IMR-90 (cell line): ENCODE measurements at regions not wholly inside any gene's neighbourhood (a gene's known extent, or its start where the extent isn't known, plus 50 kb on each side); places are given as distances from the start of the nearest gene placed in this dataset.

Experiments
- ATAC-seq: fragments of 200-7000 bp; cut with Tn5 transposase; 2 replicates; pipeline ENCODE4 v1.9.1; 2020; ENCODE audit warnings: low read depth, mild to moderate bottlenecking, moderate library complexity
- BruUV-seq: library from RNA; stranded (reverse); fragments of 400-500 nt; replicated peaks from 2 replicates; lab custom pipeline; 2021; lab: Mats Ljungman, UMichigan
- CTCF ChIA-PET: fragments of 300-600 bp; formaldehyde crosslinking; extraction: SDS; loops from one replicate; lab custom pipeline; 2021; ENCODE audit warnings: antibody characterized with exemption; lab: Yijun Ruan, JAX
- POLR2A ChIA-PET: fragments of 300-600 bp; sonication (Branson Sonifier 250); formaldehyde crosslinking; loops from one replicate; lab custom pipeline; 2022; ENCODE audit warnings: antibody characterized with exemption; ENCODE audit not compliant: unreplicated experiment; lab: Charles Lee
- DNase-seq: peaks from one replicate; pipeline ENCODE4 v3.0.0; 2013
- H2AFZ ChIP-seq: replicated peaks from 2 replicates; pipeline ENCODE3; 2013; ENCODE audit warnings: low read length, mild to moderate bottlenecking; ENCODE audit not compliant: poor library complexity
- H2AK5ac ChIP-seq: 2 replicates; pipeline ENCODE4 v1.6.1; 2013; ENCODE audit warnings: low read depth, low read length, inconsistent platforms
- H2AK9ac ChIP-seq: replicated peaks from 2 replicates; pipeline ENCODE3; 2013; ENCODE audit warnings: mild to moderate bottlenecking, low read depth, low read length, moderate library complexity; ENCODE audit not compliant: poor library complexity
- H2BK120ac ChIP-seq: 2 replicates; pipeline ENCODE4 v1.6.1; 2013; ENCODE audit warnings: low read depth, low read length, inconsistent platforms
- H2BK15ac ChIP-seq: 3 replicates; pipeline ENCODE4 v1.6.1; 2013; ENCODE audit warnings: low read depth, low read length, inconsistent platforms
- H2BK20ac ChIP-seq: 2 replicates; pipeline ENCODE4 v1.6.1; 2013; ENCODE audit warnings: low read depth, mild to moderate bottlenecking, inconsistent platforms, low read length, moderate library complexity
- H2BK5ac ChIP-seq: 2 replicates; pipeline ENCODE4 v1.6.1; 2013; ENCODE audit warnings: mild to moderate bottlenecking, low read depth, low read length, inconsistent platforms; ENCODE audit not compliant: poor library complexity, severe bottlenecking
- H3K14ac ChIP-seq: replicated peaks from 2 replicates; pipeline ENCODE4 v1.6.1; 2013; ENCODE audit warnings: low read depth, low read length, inconsistent platforms
- H3K18ac ChIP-seq: 2 replicates; pipeline ENCODE4 v1.6.1; 2013; ENCODE audit warnings: low read depth, low read length, control low read depth
- H3K23ac ChIP-seq: 2 replicates; pipeline ENCODE4 v1.6.1; 2013; ENCODE audit warnings: low read depth, low read length, inconsistent platforms
- H3K27ac ChIP-seq: 2 replicates; pipeline ENCODE4 v1.5.1; 2013; ENCODE audit warnings: mild to moderate bottlenecking, control low read depth, low read length; ENCODE audit not compliant: insufficient read depth
- H3K27me3 ChIP-seq: 2 replicates; pipeline ENCODE4 v1.6.1; 2013; ENCODE audit warnings: low read length; ENCODE audit not compliant: control insufficient read depth, insufficient read depth
- H3K36me3 ChIP-seq: 2 replicates; pipeline ENCODE4 v1.6.1; 2013; ENCODE audit warnings: low read length, mixed read lengths; ENCODE audit not compliant: control insufficient read depth, insufficient read depth
- H3K4ac ChIP-seq: 2 replicates; pipeline ENCODE4 v1.6.1; 2013; ENCODE audit warnings: low read depth, low read length, inconsistent platforms
- H3K4me1 ChIP-seq: 2 replicates; pipeline ENCODE4 v1.6.1; 2013; ENCODE audit warnings: low read length, mixed read lengths; ENCODE audit not compliant: control insufficient read depth, insufficient read depth
- H3K4me2 ChIP-seq: 2 replicates; pipeline ENCODE4 v1.6.1; 2013; ENCODE audit warnings: low read depth, mild to moderate bottlenecking, control low read depth, low read length, moderate library complexity
- H3K4me3 ChIP-seq: 2 replicates; pipeline ENCODE4 v1.5.1; 2013; ENCODE audit warnings: low read depth, mild to moderate bottlenecking, control low read depth, low read length, moderate library complexity; ENCODE audit not compliant: insufficient read depth
- H3K56ac ChIP-seq: 2 replicates; pipeline ENCODE4 v1.6.1; 2013; ENCODE audit warnings: low read length, inconsistent platforms; ENCODE audit not compliant: insufficient read depth; ENCODE audit errors: extremely low read depth
- H3K79me1 ChIP-seq, 2 experiments: 2 replicates each; pipeline ENCODE4 v1.6.1; 2013; ENCODE audit warnings: low read length in 2 of 2, inconsistent platforms in 1 of 2, low read depth in 1 of 2
- H3K9ac ChIP-seq: 2 replicates; pipeline ENCODE4 v1.6.1; 2013; ENCODE audit warnings: low read depth, low read length, control low read depth
- H3K9me1 ChIP-seq: 2 replicates; pipeline ENCODE4 v1.6.1; 2013; ENCODE audit warnings: low read length, inconsistent platforms; ENCODE audit not compliant: insufficient read depth
- H3K9me3 ChIP-seq: 2 replicates; pipeline ENCODE4 v1.6.1; 2013; ENCODE audit warnings: low read length; ENCODE audit not compliant: control insufficient read depth, insufficient read depth
- H4K20me1 ChIP-seq: 2 replicates; pipeline ENCODE4 v1.6.1; 2013; ENCODE audit warnings: low read length, inconsistent platforms; ENCODE audit not compliant: insufficient read depth
- H4K5ac ChIP-seq: 2 replicates; pipeline ENCODE4 v1.6.1; 2013; ENCODE audit warnings: mild to moderate bottlenecking, low read depth, low read length, control low read depth
- H4K8ac ChIP-seq, 2 experiments: 2 replicates each; pipeline ENCODE4 v1.6.1; 2013; ENCODE audit warnings: low read depth in 2 of 2, low read length in 2 of 2, control low read depth in 1 of 2, inconsistent platforms in 1 of 2
- H4K91ac ChIP-seq: 2 replicates; pipeline ENCODE4 v1.6.1; 2013; ENCODE audit warnings: low read depth, low read length, inconsistent platforms; ENCODE audit not compliant: insufficient read depth
- ELK1 ChIP-seq: fragments of 150-350 bp; IDR thresholded peaks from 2 replicates; pipeline ENCODE4 v1.6.1; 2016; ENCODE audit warnings: low read depth, mild to moderate bottlenecking, low read length, moderate library complexity, borderline replicate concordance
- MAFK ChIP-seq: IDR thresholded peaks from 2 replicates; pipeline ENCODE4 v1.6.1; 2012; ENCODE audit warnings: low read depth, low read length, improper control_type of control experiment
- MXI1 ChIP-seq: IDR thresholded peaks from 2 replicates; pipeline ENCODE4 v1.6.1; 2012; ENCODE audit warnings: low read depth, mild to moderate bottlenecking, low read length, moderate library complexity, borderline replicate concordance
- RFX5 ChIP-seq: IDR thresholded peaks from 2 replicates; pipeline ENCODE4 v1.8.0; 2012; ENCODE audit warnings: low read depth, mild to moderate bottlenecking, low read length, moderate library complexity
- USF2 ChIP-seq: fragments of 150-350 bp; IDR thresholded peaks from 2 replicates; pipeline ENCODE4 v1.6.1; 2017; ENCODE audit warnings: mild to moderate bottlenecking, antibody characterized with exemption, low read length, low read depth
- WGBS, 2 experiments: methylation state at CpG; one replicate each; pipeline versions ENCODE4 v1.1.5 to v1.1.7; 2013; ENCODE audit warnings: missing lambda C conversion rate in 2 of 2; ENCODE audit not compliant: insufficient read length in 1 of 2; ENCODE audit errors: extremely low coverage in 2 of 2; 5-methylcytosine and 5-hydroxymethylcytosine counted together
- dilution Hi-C: fragments of 300-500 bp; cut with HindIII; formaldehyde crosslinking; loops from one replicate; pipeline ENCODE4 v1.14.3; 2018; ENCODE audit warnings: low sequenced_read_pairs; ENCODE audit not compliant: unreplicated experiment
- in situ Hi-C: fragments of 300-500 bp; cut with MboI; formaldehyde crosslinking; loops from 3 replicates; pipeline ENCODE4 v1.14.3; 2019; ENCODE audit warnings: low sequenced_read_pairs, inconsistent platforms, mixed read lengths
- intact Hi-C: fragments of 100-400 bp; cut with micrococcal nuclease; formaldehyde crosslinking; loops from 2 replicates; pipeline ENCODE4 v1.10.0; 2022

DNA sequence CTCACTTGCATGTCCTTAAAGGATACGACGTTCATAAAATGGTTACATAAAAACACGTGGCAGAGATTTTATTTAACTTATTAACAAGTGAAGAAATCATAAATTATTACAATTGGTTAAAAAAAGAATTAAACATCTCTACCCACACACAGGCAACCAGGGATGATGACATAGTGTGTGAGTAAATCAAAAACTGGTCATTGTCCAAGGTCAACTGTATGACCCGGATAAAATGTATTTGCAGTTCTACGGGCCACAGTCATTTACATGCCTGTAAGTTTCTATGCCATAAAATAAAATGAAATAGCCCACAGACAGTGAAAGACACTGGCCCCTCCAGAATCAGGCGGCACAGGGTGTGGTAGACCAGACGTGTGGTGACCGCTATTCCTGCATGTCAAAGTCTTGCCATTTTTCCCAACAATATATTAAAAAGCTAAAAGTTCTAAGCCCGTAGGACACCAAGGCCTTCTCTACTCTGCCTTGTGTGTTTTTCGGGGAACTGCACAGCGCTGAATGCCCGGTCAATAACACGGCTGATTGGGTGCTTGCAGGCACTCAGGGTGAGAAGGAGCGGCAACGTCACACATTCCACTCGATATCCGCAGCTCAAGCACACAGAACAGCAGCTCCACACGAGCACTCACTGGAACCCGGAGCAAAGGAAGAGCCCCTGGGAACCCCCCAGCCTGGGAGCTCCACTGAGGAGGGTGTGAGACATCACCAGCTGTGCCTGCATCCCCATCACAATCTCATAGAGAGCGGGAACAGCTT, 143.3 kb upstream of the PPP2R2D start:
- Histone ChIP-seq H3K9me1 (no peaks in the 10 kb centered on the region), H3K27me3 (no peaks in the 10 kb centered on the region), H3K56ac (no peak overlapping the region), H3K9ac (no peak overlapping the region), H4K5ac (no peak overlapping the region), H3K4me3 (no peak overlapping the region), H3K23ac (no peak overlapping the region), H3K9me3 (peaks cover 39% of the 10 kb centered on the region), H3K18ac (no peak overlapping the region), H3K4me2 (no peak overlapping the region), H2BK15ac (no peak overlapping the region), H4K91ac (no peak overlapping the region), H3K36me3 (no peaks in the 10 kb centered on the region), H3K4me1 (no peaks in the 10 kb centered on the region), H2AFZ (no peak overlapping the region), H4K8ac (no peak overlapping the region), H2BK120ac (no peak overlapping the region), H2BK5ac (no peak overlapping the region), H3K4ac (no peak overlapping the region), H2AK5ac (no peak overlapping the region), H2BK20ac (no peak overlapping the region), H3K79me1 (no peaks in the 10 kb centered on the region), H2AK9ac (no peak overlapping the region), H3K27ac (no peak overlapping the region), H4K20me1 (no peaks in the 10 kb centered on the region), H3K14ac (no peak overlapping the region)
- intact Hi-C loops (no loop called here), in situ Hi-C loops (no loop called here), dilution Hi-C loops (no loop called here)
- no peak for DNase-seq
- 81% methylated on average over 7 of the region's 20 CpGs; no CpG with 5 or more reads in 1 of the 2 experiments for WGBS, 2 experiments
- TF ChIP-seq MXI1 (no peak), ELK1 (no peak), MAFK (no peak), USF2 (no peak), RFX5 (no peak)
- no TSS peak for BruUV-seq
- CTCF ChIA-PET, result no interaction called here
- no peak for ATAC-seq
- POLR2A ChIA-PET, result no interaction called here
